B cell (primary cell): ENCODE measurements at regions not wholly inside any gene's neighbourhood (a gene's known extent, or its start where the extent isn't known, plus 50 kb on each side); places are given as distances from the start of the nearest gene placed in this dataset.
"Not testable (repeated sequence)": the region's sequence is repeated elsewhere in the genome, so short reads cannot be mapped to it uniquely, and the experiment has no call there.

Experiments used
- ATAC-seq: fragments of 200-7000 bp; cut with Tn5 transposase; one replicate; pipeline ENCODE4 v1.10.0; 2021; ENCODE audit warnings: low read depth, mild to moderate bottlenecking, moderate number of reproducible peaks, moderate library complexity
- CTCF ChIA-PET: fragments of 350-600 bp; sonication (Branson Sonifier 250); formaldehyde crosslinking; loops from one replicate; lab custom pipeline; 2021; ENCODE audit warnings: antibody characterized with exemption, inconsistent platforms; lab: Charles Lee
- POLR2A ChIA-PET: fragments of 350-600 bp; sonication (Branson Sonifier 250); formaldehyde crosslinking; loops from one replicate; lab custom pipeline; 2021; ENCODE audit warnings: antibody characterized with exemption; lab: Charles Lee
- DNase-seq: peaks from one replicate; pipeline ENCODE4 v3.0.0; 2013
- H2AFZ ChIP-seq: 2 replicates; pipeline ENCODE4 v1.6.1; 2012; ENCODE audit warnings: mild to moderate bottlenecking, low read depth, low read length; ENCODE audit not compliant: insufficient read depth, poor library complexity, severe bottlenecking
- H3K27ac ChIP-seq, 2 donors: 1 replicate in 1 of 2; 2 replicates in 1 of 2; pipeline ENCODE4 v1.5.1; 2012 to 2013; ENCODE audit warnings: low read length in 2 of 2, mild to moderate bottlenecking in 2 of 2, moderate library complexity in 1 of 2
- H3K27me3 ChIP-seq, 4 experiments: fragments of 200-600 bp in 1 of 4; sonication (generic) in 1 of 4; replicated peaks in 1 of 4; 1 replicate in 2 of 4; 2 replicates in 2 of 4; pipeline versions ENCODE4 v1.6.1 to v1.7.0; 2013 to 2016; ENCODE audit warnings: low read length in 3 of 4, mild to moderate bottlenecking in 2 of 4, mixed read lengths in 1 of 4, moderate library complexity in 1 of 4; ENCODE audit not compliant: insufficient read depth in 4 of 4, control insufficient read depth in 3 of 4; ENCODE audit errors: control extremely low read depth in 1 of 4
- H3K36me3 ChIP-seq, 2 experiments: replicated peaks in 1 of 2; 1 replicate in 1 of 2; 2 replicates in 1 of 2; pipeline versions ENCODE4 v1.6.1 to v1.7.1; 2013; ENCODE audit warnings: low read length in 1 of 2; ENCODE audit not compliant: insufficient read depth in 2 of 2, control insufficient read depth in 1 of 2; ENCODE audit errors: control extremely low read depth in 1 of 2, extremely low read depth in 1 of 2
- H3K4me1 ChIP-seq, 2 donors: fragments of 200-600 bp in 1 of 2; sonication (generic) in 1 of 2; 1 replicate in 1 of 2; 2 replicates in 1 of 2; pipeline versions ENCODE4 v1.5.1 to v1.6.1; 2013 to 2017; ENCODE audit warnings: low read length in 2 of 2; ENCODE audit not compliant: control insufficient read depth in 2 of 2, insufficient read depth in 2 of 2
- H3K4me2 ChIP-seq: replicated peaks from 2 replicates; pipeline ENCODE3; 2012; ENCODE audit warnings: mild to moderate bottlenecking, low read depth, low read length; ENCODE audit not compliant: poor library complexity, severe bottlenecking
- H3K4me3 ChIP-seq, 5 experiments: fragments of 200-600 bp in 1 of 5; sonication (generic) in 1 of 5; 1 replicate in 3 of 5; 2 replicates in 2 of 5; pipeline versions ENCODE4 v1.5.1 to v1.7.0; 2011 to 2016; ENCODE audit warnings: low read length in 4 of 5, mild to moderate bottlenecking in 4 of 5, low read depth in 2 of 5, control low read depth in 1 of 5, moderate library complexity in 1 of 5; ENCODE audit not compliant: insufficient read depth in 1 of 5; ENCODE audit errors: control extremely low read depth in 1 of 5, extremely low read depth in 1 of 5
- H3K79me2 ChIP-seq: fragments of 200-600 bp; sonication (generic); one replicate; pipeline ENCODE4 v1.6.0; 2016; ENCODE audit warnings: low read length; ENCODE audit not compliant: control insufficient read depth, insufficient read depth
- H3K9ac ChIP-seq: fragments of 200-600 bp; sonication (generic); 2 replicates; pipeline ENCODE4 v1.6.1; 2017; ENCODE audit warnings: mild to moderate bottlenecking, low read length, moderate library complexity
- H3K9me3 ChIP-seq, 3 donors: one replicate each; pipeline versions ENCODE4 v1.6.1 to v1.7.1; 2013; ENCODE audit warnings: low read length in 2 of 3; ENCODE audit not compliant: control insufficient read depth in 2 of 3, insufficient read depth in 1 of 3; ENCODE audit errors: control extremely low read depth in 1 of 3
- H4K20me1 ChIP-seq: 2 replicates; pipeline ENCODE4 v1.6.0; 2012; ENCODE audit warnings: mild to moderate bottlenecking, low read length; ENCODE audit not compliant: insufficient read depth, control insufficient read depth, poor library complexity, severe bottlenecking
- H3K27ac Mint-ChIP-seq: one replicate; pipeline ENCODE4 v1.8.0; 2021; ENCODE audit warnings: mixed read lengths
- H3K27me3 Mint-ChIP-seq: one replicate; pipeline ENCODE4 v1.8.0; 2021; ENCODE audit warnings: mixed read lengths
- H3K4me1 Mint-ChIP-seq: one replicate; pipeline ENCODE4 v1.8.0; 2021; ENCODE audit warnings: mixed read lengths
- H3K4me3 Mint-ChIP-seq: one replicate; pipeline ENCODE4 v1.8.0; 2021; ENCODE audit warnings: mixed read lengths
- H3K9me3 Mint-ChIP-seq: one replicate; pipeline ENCODE4 v1.8.0; 2022; ENCODE audit warnings: mixed read lengths; ENCODE audit not compliant: insufficient read depth
- EZH2 ChIP-seq: IDR thresholded peaks from 2 replicates; pipeline ENCODE4 v1.6.1; 2012; ENCODE audit warnings: borderline replicate concordance, low read depth, mild to moderate bottlenecking, moderate library complexity, low read length; ENCODE audit not compliant: insufficient read depth, poor library complexity, severe bottlenecking
- WGBS: methylation state at CpG from one replicate; pipeline ENCODE4 v1.1.5; 2013; ENCODE audit warnings: missing lambda C conversion rate; ENCODE audit not compliant: insufficient coverage; 5-methylcytosine and 5-hydroxymethylcytosine counted together
- intact Hi-C: fragments of 100-400 bp; cut with micrococcal nuclease; formaldehyde crosslinking; loops from one replicate; pipeline ENCODE4 v1.10.0; 2022
- TF ChIP-seq, protein P1 (sequence below): fragments of 200-600 bp; IDR thresholded peaks from one replicate; pipeline ENCODE4 v1.8.0; 2022; ENCODE audit warnings: antibody characterized with exemption, mild to moderate bottlenecking

GRCh38 chr2:106282462-106283170 lies 88.5 kb upstream of the UXS1 start:
- H3K27me3 ChIP-seq = peaks cover 0 to 7% (median 0%) of the 10 kb centered on the region in 4 experiments
- intact Hi-C loops = no loop called here
- no peaks in the 10 kb centered on the region for H3K4me1 ChIP-seq
- no peak overlapping the region for H3K9ac ChIP-seq
- no peaks in the 10 kb centered on the region for H3K36me3 ChIP-seq
- DNase-seq (no peak), ATAC-seq (no peak)
- H3K9me3 ChIP-seq = no peaks in the 10 kb centered on the region
- 91% methylated on average over 10 of the region's 12 CpGs for WGBS
- H4K20me1 ChIP-seq = no peaks in the 10 kb centered on the region
- no peak overlapping the region for H2AFZ ChIP-seq
- H3K4me3 ChIP-seq = no peak overlapping the region
- TF ChIP-seq, protein P1, sequence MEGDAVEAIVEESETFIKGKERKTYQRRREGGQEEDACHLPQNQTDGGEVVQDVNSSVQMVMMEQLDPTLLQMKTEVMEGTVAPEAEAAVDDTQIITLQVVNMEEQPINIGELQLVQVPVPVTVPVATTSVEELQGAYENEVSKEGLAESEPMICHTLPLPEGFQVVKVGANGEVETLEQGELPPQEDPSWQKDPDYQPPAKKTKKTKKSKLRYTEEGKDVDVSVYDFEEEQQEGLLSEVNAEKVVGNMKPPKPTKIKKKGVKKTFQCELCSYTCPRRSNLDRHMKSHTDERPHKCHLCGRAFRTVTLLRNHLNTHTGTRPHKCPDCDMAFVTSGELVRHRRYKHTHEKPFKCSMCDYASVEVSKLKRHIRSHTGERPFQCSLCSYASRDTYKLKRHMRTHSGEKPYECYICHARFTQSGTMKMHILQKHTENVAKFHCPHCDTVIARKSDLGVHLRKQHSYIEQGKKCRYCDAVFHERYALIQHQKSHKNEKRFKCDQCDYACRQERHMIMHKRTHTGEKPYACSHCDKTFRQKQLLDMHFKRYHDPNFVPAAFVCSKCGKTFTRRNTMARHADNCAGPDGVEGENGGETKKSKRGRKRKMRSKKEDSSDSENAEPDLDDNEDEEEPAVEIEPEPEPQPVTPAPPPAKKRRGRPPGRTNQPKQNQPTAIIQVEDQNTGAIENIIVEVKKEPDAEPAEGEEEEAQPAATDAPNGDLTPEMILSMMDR = no peak
- TF ChIP-seq EZH2 = no peak
- H3K27ac ChIP-seq = no peak overlapping the region
- no peaks in the 10 kb centered on the region for H3K4me1 Mint-ChIP-seq
- no peak overlapping the region for H3K4me2 ChIP-seq
- H3K27me3 Mint-ChIP-seq = peaks cover 14% of the 10 kb centered on the region
- H3K27ac Mint-ChIP-seq = no peak overlapping the region
- no peak overlapping the region for H3K4me3 Mint-ChIP-seq
- CTCF ChIA-PET = no interaction called here
- POLR2A ChIA-PET = no interaction called here
- no peaks in the 10 kb centered on the region for H3K9me3 Mint-ChIP-seq
- no peaks in the 10 kb centered on the region for H3K79me2 ChIP-seq

DNA sequence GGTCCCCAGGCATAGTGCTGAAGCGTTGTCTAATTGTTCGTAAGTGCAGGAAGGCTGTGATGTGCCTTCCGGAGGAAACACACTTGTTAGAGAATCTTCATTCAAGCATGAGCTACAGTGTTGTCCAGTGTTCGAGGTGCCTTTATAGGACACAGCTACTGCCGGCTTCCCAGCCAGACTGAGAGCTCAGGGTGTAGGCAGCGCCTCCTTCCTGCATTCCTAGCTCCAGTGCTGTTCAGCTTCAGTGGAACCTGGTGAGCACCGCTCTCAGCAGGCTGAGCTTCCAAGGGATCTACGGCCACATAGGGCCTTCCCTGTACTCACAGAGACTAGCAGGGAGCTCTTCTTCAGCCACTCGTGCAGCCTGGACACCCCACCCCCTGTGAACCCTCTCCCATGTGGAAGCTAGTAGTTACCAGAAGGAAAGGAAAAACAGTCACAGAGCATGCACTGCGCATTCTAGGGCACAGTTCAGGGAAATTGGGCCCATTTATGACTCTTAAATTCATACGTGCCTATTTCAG lies 87.9 kb upstream of the UXS1 start:
- ATAC-seq, H3K27me3 ChIP-seq, H3K9ac ChIP-seq, H3K4me1 Mint-ChIP-seq, H3K27ac Mint-ChIP-seq, H2AFZ ChIP-seq, CTCF ChIA-PET, H4K20me1 ChIP-seq, H3K36me3 ChIP-seq, H3K4me1 ChIP-seq, H3K4me2 ChIP-seq, POLR2A ChIA-PET, intact Hi-C loops, H3K79me2 ChIP-seq, H3K9me3 ChIP-seq, H3K4me3 Mint-ChIP-seq, H3K9me3 Mint-ChIP-seq, H3K27ac ChIP-seq, DNase-seq, H3K4me3 ChIP-seq: not testable (repeated sequence)
- peaks cover 14% of the 10 kb centered on the region for H3K27me3 Mint-ChIP-seq
- 98% methylated on average over 6 of the region's 11 CpGs for WGBS
